ENCODE measurements at regions not wholly inside any gene's neighbourhood (a gene's known extent, or its start where the extent isn't known, plus 50 kb on each side); places are given as distances from the start of the nearest gene placed in this dataset.

- no peak for DNase-seq (ENCODE audit: low spot score)
- intact Hi-C loops (cut with DNase I): no loop called here
Observed at GRCh38 chr1:219806642-219807041, 121.7 kb downstream of the SLC30A10 start.

GRCh38 chr1:219806020-219806419 is 122.3 kb downstream of the SLC30A10 start:
- intact Hi-C loops (cut with DNase I): no loop called here
- DNase-seq (ENCODE audit: low spot score): no peak

- intact Hi-C loops (cut with DNase I): no loop called here
- no peak for DNase-seq (ENCODE audit: low spot score)
Observed at GRCh38 chr1:219805191-219805590, 123.2 kb downstream of the SLC30A10 start.

- intact Hi-C loops (cut with DNase I): no loop called here
Observed at GRCh38 chr1:219801156-219801820, 127.1 kb downstream of the SLC30A10 start.

GRCh38 chr1:219798283-219799030 is 129.9 kb downstream of the SLC30A10 start:
- intact Hi-C loops (cut with DNase I): no loop called here
- no peak for DNase-seq (ENCODE audit: low spot score)

More at GRCh38 chr1:219801156-219801820, 127.1 kb downstream of the SLC30A10 start:
- DNase-seq (ENCODE audit: low spot score): no peak

GRCh38 chr1:219797683-219798082 is 130.7 kb downstream of the SLC30A10 start:
- intact Hi-C loops (cut with DNase I): no loop called here
- DNase-seq (ENCODE audit: low spot score): no peak

GRCh38 chr1:219797009-219797408 is 131.3 kb downstream of the SLC30A10 start:
- intact Hi-C loops (cut with DNase I): no loop called here
- DNase-seq (ENCODE audit: low spot score): no peak

GRCh38 chr1:219795363-219795917 is 132.9 kb downstream of the SLC30A10 start:
- DNase-seq (ENCODE audit: low spot score): no peak
- intact Hi-C loops (cut with DNase I): no loop called here

- DNase-seq (ENCODE audit: low spot score): no peak
- intact Hi-C loops (cut with DNase I): no loop called here
Observed at GRCh38 chr1:219794085-219794743, 134.1 kb downstream of the SLC30A10 start.

GRCh38 chr1:219792337-219793021 is 135.9 kb downstream of the SLC30A10 start:
- intact Hi-C loops (cut with DNase I): no loop called here
- DNase-seq (ENCODE audit: low spot score): no peak

GRCh38 chr1:219791766-219792165 is 136.6 kb downstream of the SLC30A10 start:
- intact Hi-C loops (cut with DNase I): no loop called here
- DNase-seq (ENCODE audit: low spot score): no peak

GRCh38 chr1:219790834-219791615 is 137.3 kb downstream of the SLC30A10 start:
- no peak for DNase-seq (ENCODE audit: low spot score)
- intact Hi-C loops (cut with DNase I): no loop called here

GRCh38 chr1:219788700-219789099 is 139.7 kb downstream of the SLC30A10 start:
- DNase-seq (ENCODE audit: low spot score): no peak
- intact Hi-C loops (cut with DNase I): no loop called here

GRCh38 chr1:219788091-219788490 is 140.3 kb downstream of the SLC30A10 start:
- intact Hi-C loops (cut with DNase I): no loop called here
- no peak for DNase-seq (ENCODE audit: low spot score)

GRCh38 chr1:219784660-219785381 is 143.5 kb downstream of the SLC30A10 start:
- no peak for DNase-seq (ENCODE audit: low spot score)
- intact Hi-C loops (cut with DNase I): no loop called here

- DNase-seq (ENCODE audit: low spot score): no peak
- intact Hi-C loops (cut with DNase I): no loop called here
Observed at GRCh38 chr1:219783605-219784235, 144.6 kb downstream of the SLC30A10 start.

- intact Hi-C loops (cut with DNase I): no loop called here
- DNase-seq (ENCODE audit: low spot score): no peak
Observed at GRCh38 chr1:219782929-219783328, 145.4 kb downstream of the SLC30A10 start.

GRCh38 chr1:219782311-219782710 is 146.0 kb downstream of the SLC30A10 start:
- DNase-seq (ENCODE audit: low spot score): no peak
- intact Hi-C loops (cut with DNase I): no loop called here
